HG03066 (cell line): ENCODE measurements at regions not wholly inside any gene's neighbourhood (a gene's known extent, or its start where the extent isn't known, plus 50 kb on each side); places are given as distances from the start of the nearest gene placed in this dataset.
"Not testable (repeated sequence)": the region's sequence is repeated elsewhere in the genome, so short reads cannot be mapped to it uniquely, and the experiment has no call there.

Experiments used
- ATAC-seq: cut with Tn5 transposase; IDR thresholded peaks from one replicate; pipeline ENCODE4 v1.9.1; 2021; ENCODE audit warnings: low read depth; ENCODE audit not compliant: unreplicated experiment

GRCh38 chr10:109426987-109427386 is 496.3 kb downstream of the XPNPEP1 start:
- ATAC-seq = no peak

- no peak for ATAC-seq
Observed at GRCh38 chr10:109418795-109419194, 504.5 kb downstream of the XPNPEP1 start.

- no peak for ATAC-seq
Observed at GRCh38 chr10:109417803-109418202, 505.5 kb downstream of the XPNPEP1 start.

- ATAC-seq = no peak
Observed at GRCh38 chr10:109412353-109412752, 511.0 kb downstream of the XPNPEP1 start.

DNA sequence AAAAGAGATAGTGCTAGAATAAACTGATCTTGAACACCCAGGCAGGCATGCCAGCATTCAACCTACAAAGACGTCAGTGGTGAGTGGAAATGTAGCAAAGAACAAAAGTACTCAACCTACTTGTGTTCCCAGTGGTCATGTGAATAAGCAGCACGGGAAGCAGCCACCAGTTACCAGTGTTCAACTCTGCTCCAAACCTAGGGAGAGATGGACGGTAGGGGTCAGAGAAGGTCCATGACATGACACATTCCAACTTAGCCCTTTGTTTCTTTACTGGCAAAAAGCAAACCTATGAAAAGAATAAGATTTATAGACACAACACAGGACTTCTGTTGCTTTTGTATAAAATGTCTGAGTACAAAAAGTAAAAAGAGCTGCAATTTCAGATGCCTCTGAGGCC is 511.4 kb downstream of the XPNPEP1 start:
- ATAC-seq = no peak

- no peak for ATAC-seq
Observed at GRCh38 chr10:109405338-109405737, 518.0 kb downstream of the XPNPEP1 start.

DNA sequence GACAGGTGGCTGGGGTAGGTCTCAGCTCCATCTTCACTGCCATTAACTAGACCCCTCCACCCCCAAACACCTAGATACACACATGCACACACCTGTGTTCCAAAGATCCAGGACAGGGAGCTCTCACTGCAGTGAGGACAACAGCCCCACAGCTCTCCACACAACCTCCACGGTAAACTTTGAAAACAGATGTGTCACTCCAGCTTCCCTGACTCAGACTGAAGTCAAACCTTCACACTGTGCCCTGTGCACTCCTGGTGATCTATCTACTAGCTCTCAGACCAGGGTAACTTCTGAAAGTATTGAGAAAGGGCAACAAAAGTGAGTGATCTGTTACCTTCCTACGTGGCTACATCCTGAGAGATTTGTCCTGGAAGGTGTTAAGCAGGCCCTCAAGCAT is 519.8 kb downstream of the XPNPEP1 start:
- ATAC-seq = no peak

- no peak for ATAC-seq
Observed at GRCh38 chr10:109393425-109393824, 529.9 kb downstream of the XPNPEP1 start.

GRCh38 chr10:109386921-109387320 is 536.4 kb downstream of the XPNPEP1 start:
- no peak for ATAC-seq

DNA sequence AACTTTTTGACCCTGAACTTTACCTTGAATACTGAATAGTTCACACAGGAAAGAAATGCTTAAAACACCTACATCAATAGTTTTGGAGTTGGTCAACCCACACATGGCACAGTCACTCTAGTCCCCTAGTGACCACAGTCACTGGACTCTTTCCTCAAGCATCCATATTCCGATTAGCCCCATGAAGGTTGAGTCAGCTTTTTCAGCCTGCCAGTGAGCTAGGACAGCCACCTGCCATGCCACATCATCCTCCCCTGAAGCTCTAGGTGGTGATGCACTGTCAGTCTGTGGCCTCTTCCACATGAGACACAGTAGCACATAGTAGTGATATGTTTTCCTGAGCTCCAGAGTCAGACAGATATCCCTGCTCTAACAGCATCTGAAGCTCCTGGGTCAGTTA is 537.2 kb downstream of the XPNPEP1 start:
- ATAC-seq = no peak

DNA sequence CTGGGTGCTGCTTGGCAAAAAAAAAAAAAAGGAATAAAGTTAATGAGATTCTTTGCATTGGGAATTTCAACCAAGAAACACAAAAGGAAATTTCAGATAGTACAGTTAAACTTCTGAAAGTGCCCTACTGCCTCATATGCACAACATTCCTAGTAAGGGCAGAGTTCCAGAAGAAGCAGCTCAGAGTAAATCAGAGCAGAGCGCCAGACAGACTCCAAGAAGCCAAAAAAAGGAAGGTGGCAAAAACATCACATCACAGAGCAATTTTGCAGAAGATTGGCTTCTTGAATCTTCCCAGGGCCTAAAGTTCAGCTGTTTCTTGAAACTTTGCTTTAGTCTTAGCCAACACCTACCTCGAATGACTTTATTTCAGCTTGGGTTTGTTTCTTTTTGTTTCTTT is 544.1 kb downstream of the XPNPEP1 start:
- no peak for ATAC-seq

- ATAC-seq = no peak
Observed at GRCh38 chr10:109374215-109374614, 549.1 kb downstream of the XPNPEP1 start.

DNA sequence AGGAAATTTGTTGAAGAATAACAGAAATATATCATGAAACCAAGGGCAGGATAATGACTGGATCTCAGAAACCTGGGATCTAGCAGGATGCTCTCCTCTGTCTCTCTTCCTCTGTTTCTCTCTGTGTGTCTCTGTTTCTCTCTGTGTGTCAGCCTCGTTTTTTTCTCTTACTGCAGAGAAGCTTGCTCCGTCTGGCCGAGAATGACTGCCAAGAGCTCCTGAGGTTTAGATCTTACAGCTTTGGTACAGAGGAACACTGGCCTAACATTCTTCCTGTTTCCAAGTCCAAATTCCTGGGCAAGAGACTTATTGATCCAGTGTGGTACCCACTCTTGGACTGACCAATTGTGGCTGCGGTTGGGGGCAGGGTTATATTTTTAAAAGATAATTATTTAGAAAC is 564.0 kb downstream of the XPNPEP1 start:
- ATAC-seq = no peak

GRCh38 chr10:109358325-109358724 is 565.0 kb downstream of the XPNPEP1 start:
- no peak for ATAC-seq

DNA sequence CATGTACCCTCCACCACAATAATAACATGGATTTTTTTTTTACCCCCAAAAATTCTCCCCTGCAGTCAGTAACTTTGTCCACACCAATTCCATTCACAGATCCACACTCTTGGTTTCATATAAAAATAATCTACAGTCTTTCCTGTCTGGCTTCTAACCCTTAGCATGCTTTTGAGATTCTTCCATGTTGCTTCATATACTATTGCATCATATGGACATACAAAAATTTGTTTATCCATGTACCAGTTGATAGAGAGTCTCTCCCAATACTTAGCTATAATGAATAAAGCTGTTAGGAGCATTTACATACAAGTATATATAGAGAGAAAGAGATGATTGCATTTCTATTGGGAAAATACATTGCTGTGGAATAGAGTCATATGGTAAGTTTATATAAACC is 575.0 kb downstream of the XPNPEP1 start:
- ATAC-seq = no peak

DNA sequence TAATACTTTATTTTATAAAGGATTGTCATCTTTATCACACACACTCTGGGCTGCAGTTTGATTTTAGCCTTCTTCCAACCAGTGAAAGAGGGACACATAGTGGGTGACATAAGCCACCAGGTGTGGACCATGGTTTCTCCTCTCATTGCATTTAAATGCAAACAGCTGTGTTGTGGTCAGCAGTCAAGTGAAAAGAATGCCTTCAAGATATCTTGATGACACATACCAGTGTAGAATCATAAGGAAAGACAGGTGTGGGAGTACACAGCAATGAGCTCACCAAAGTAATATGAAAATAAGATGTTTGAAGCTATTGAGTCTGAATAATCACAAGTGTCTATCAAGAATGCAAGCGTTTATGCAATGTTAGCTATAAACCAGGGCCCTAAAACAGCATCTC is 580.0 kb downstream of the XPNPEP1 start:
- ATAC-seq = no peak

- no peak for ATAC-seq
Observed at GRCh38 chr10:109341986-109342385, 581.3 kb downstream of the XPNPEP1 start.

DNA sequence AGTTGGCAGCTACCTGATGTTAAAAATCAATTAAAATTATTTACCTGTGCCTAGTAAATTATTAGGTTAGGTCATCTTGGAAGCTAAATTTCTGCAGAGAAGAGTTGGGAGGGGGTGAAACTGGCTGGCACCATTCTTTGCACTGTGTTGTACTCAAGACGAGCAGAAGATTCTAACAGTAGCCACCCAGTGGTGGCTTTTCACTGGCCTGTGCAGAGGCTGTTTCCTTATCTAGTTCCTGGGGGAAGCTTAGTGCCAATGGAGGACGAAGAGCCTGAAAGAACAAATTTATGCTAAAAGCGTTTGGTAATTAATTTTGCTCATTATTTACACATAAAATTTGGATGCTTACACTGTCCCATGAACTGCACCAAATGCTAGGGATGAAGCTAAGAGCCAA is 595.3 kb downstream of the XPNPEP1 start:
- no peak for ATAC-seq

DNA sequence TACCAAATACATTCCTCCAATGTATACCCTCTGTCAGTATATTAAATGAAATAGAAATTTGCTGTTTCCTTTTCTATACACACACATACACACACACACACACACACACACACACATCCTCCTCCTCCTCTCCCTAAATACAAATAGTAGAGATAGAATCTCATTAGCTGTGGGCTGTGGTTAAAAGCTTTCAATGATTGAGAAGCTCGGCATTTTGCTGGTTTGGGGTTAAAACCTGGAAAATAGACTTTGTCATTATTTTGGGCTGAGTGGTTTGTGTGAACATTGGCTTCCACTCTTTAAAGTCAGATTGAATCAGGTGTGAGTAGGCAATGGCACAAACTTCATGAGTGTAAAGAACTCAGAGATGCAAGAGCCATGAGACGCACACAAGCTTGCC is 596.0 kb downstream of the XPNPEP1 start:
- ATAC-seq = no peak

DNA sequence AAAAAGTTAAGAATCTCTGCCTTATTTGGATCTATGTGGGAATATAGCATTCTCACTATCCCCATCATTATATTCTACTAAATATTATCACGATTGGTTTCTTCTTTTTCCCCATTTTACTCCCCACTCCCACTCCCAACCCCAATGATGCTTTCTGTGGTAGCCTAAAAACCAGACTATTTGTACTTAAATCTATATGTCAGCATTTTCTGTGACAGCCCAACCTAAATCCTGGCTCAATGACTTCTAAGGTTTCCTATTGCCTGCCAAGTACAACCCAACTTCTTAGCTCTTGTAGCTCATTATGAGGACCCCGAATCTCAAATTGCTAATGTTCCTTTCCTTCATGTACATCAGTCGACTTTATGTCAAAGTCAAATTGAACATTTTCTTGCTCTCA is 598.6 kb downstream of the XPNPEP1 start:
- ATAC-seq = no peak

- ATAC-seq = no peak
Observed at GRCh38 chr10:109317746-109318366, 605.5 kb downstream of the XPNPEP1 start.

GRCh38 chr10:109314016-109314415 is 609.3 kb downstream of the XPNPEP1 start:
- not testable (repeated sequence) for ATAC-seq

DNA sequence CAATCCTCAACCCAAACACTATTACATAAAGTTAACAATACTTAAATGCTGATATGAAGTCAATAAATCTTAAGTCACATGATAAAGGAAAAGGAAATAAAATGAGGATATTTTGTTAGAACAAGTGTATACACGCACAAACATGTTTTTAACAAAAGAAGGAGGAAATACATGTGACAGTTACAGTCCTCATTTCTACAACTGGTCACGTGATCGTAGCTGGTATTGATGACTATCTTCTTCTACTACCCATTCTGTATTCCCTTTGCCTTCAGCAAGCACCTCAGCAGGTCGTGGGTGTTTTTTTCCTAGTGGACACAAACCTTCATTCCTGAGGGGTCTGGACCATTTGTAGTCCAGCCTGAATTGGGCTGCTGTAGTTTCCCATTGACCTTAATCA is 610.8 kb downstream of the XPNPEP1 start:
- ATAC-seq = not testable (repeated sequence)
